Activated naive CD4-positive, alpha-beta T cell (primary cell): ENCODE measurements at regions not wholly inside any gene's neighbourhood (a gene's known extent, or its start where the extent isn't known, plus 50 kb on each side); places are given as distances from the start of the nearest gene placed in this dataset.

Experiments used
- DNase-seq, 4 experiments: peaks; one replicate each; lab custom pipeline; 2025; lab: John Stamatoyannopoulos, UW

DNA sequence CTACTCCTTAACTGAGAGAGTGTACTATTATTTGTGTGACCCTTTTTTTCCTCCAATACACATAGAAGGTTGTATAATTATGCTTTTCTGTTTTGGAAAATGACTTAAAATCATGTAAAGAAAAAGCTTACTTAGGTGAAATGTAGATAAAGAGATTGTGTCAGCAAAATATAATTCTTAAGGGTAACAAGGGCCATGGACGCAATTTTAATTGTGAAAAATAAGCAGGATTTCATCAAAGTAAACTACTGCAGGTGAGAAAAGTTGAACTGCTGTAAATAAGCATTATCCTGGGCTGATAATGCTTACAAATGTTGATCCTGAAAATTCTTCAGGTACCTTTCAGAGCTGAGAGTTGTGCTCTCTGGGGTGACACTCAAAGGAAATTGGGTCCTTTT lies 141.5 kb downstream of the RPIA start:
- no peak for DNase-seq

- DNase-seq: no peak
These were observed 142.9 kb downstream of the RPIA start for GRCh38 chr2:88834376-88834775.

GRCh38 chr2:88834866-88835265 lies 143.4 kb downstream of the RPIA start:
- DNase-seq: no peak

DNA sequence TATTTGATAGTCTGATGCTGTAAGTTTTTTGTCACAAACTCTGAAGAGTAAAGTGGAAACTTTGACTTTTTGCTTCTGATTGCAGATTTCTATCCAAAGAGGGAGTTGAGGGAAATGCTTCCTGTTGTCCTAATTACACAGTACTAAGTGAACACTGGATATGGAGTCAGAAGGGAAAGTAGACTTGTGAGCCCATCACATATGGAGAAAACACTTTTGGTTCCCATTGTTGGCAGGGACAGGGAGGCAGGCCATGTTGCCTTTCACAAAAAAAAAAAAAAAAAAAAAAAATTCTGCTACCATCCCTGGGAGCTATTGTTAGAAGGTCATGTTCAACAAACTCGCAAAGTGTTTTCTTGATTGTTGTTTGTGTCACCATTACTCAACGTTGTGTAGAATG lies 144.3 kb downstream of the RPIA start:
- no peak for DNase-seq

DNA sequence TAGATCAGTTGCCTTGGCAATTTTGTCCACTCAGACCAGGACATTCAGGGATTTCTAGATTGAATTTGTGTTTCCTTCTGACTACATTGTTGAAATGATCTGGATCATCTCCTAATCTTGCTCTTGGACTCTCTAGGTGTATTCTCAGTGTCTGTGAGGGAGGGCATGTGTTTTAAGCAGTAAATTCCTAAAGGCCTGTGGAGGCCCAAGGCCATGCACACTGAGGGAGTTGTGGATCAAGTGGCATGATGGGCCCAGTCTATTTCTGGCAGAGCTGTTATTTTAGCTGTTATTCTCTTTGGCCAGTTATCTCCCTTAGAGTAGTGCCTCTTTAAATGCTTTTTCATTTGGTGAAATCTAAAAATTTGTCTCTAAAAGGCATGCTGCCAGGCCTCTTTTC lies 144.9 kb downstream of the RPIA start:
- no peak for DNase-seq

GRCh38 chr2:88837511-88838160 lies 146.2 kb downstream of the RPIA start:
- no peak for DNase-seq

GRCh38 chr2:88838165-88838635 lies 146.7 kb downstream of the RPIA start:
- DNase-seq: no peak

GRCh38 chr2:88841224-88841929 lies 149.9 kb downstream of the RPIA start:
- no peak for DNase-seq

- no peak for DNase-seq
These were observed 151.4 kb downstream of the RPIA start for GRCh38 chr2:88842656-88843460.

DNA sequence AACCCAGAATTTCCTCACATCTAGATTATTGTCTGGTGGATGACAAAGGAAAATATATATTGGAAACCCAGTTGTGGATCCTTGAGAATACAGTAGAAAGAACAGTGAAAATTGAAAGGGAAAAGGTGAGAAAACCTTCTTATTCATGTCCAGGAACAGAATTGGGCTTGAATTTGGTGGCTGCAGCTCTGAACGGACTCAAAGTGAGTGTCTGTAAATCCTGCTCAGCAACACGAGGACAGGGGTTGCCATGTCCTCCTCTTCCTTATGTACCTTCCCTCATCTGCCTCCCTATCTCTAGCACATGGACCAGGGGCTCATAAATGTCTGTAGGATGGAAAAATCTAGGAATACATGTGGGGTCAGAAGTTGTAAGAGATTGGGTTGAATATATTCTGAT lies 152.2 kb downstream of the RPIA start:
- DNase-seq: no peak

DNA sequence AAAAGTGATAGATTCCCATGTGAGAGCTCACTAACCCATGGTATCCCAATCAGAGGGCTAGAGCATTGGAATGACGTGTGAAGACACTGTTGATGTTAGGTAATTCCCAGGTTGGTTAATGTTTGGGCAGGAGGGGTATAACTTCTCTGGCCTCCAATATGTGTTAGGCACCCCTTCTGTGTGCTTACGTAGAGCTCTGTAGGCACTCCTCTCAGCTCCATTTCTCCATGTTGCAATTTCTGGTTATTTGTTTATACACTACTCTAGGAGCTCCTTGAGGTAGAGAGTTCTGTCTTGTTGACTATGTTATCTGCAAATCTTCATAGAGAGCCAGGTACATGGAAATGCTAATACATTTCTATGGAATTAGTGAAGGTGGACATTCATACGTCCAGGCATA lies 153.5 kb downstream of the RPIA start:
- no peak for DNase-seq

GRCh38 chr2:88845772-88846661 lies 154.5 kb downstream of the RPIA start:
- DNase-seq: no peak

DNA sequence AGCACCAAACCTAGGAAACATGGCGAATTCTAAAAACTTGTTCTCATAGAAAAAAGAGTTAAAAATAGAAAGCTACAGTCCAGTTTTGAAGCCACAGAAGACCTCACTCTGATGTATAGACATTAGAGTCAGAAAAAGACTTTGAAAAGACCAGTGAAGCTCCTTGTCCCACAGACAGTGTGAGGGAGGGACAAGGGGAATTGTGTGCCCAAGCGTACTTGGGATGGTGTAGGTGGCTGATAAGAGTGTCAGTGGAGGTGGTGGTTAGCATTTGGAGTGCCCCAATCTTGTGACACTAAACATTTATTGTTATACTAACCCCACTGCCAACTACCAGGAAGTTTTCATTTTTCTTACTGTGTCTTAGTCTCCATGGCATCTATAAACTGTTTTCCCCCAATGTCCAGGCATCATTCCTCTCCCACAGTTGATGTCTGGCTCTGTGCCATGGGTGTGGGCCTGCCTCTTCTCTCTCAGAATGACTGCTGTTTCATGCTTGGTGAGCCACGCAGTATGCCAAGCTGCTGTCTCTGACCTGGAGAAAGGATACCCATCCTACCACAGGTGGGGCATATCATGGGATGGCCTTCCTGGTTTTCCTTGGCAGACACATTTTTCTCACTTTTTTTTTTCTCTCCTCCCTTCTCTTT lies 161.4 kb downstream of the RPIA start:
- no peak for DNase-seq

- no peak for DNase-seq
These were observed 161.9 kb downstream of the RPIA start for GRCh38 chr2:88853403-88853790.

DNA sequence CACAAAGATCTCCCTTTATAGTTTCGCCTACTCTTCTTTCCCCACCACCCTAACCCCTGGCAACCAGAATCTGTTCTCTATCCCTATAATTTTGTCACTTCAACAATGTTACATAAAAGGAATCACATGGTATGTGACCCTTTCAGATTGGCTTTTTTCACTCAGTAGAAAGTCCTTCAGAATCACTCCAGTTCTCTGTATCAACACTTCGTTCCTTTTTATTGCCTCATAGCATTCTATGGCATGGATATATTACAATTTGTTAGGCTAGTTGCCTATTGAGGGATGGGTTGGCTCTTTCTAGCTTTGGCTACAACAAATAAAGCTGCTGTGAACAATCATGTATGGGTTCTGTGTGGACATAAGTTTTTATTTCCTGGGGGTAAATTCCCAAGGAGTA lies 163.1 kb downstream of the RPIA start:
- no peak for DNase-seq

- DNase-seq: no peak
These were observed 164.3 kb downstream of the RPIA start for GRCh38 chr2:88855620-88856408.

GRCh38 chr2:88856409-88857135 lies 165.1 kb downstream of the RPIA start:
- no peak for DNase-seq

- DNase-seq: no peak
These were observed 165.8 kb downstream of the RPIA start for GRCh38 chr2:88857274-88857741.

- no peak for DNase-seq
These were observed 166.5 kb downstream of the RPIA start for GRCh38 chr2:88857951-88858411.

DNA sequence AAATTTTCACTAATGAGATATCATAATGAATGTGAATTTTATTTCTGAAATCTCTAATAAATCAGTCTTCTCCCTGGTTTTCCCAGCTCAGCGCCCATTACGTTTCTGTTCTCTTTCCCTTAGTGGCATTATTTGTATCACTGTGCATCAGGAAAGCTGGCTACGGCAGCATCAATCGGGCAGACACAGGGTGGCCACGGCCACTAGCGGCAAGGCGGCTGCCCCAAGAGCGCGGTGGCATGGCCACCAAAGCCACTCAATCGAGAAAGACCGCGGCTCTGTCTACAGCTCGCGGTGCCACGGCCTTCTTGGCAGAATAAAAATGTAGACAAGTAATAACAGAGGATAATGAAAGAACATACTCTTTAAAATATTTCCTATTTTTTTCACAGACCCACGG lies 168.0 kb downstream of the RPIA start:
- DNase-seq: no peak
